ENCODE measurements at regions not wholly inside any gene's neighbourhood (a gene's known extent, or its start where the extent isn't known, plus 50 kb on each side); places are given as distances from the start of the nearest gene placed in this dataset.

DNA sequence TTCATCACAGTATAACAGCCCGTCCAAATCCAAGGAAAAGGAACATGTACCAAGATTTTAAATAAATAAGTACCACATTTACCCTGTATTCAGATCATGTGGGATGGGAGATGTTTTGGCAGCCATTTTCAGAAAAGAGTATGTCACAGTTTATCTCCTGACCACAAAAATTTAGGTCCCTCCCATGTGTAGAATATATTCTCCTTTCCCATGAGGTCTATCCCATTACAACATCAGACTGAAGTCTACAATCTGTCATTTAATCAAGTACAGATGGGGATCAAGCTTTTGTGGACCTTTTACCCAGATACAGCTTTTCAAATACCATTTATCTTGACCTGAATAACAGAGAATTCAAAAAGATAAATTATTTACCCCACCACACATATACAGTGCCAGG is 444.5 kb downstream of the PLOD2 start:
- TF ChIP-seq, protein P1, sequence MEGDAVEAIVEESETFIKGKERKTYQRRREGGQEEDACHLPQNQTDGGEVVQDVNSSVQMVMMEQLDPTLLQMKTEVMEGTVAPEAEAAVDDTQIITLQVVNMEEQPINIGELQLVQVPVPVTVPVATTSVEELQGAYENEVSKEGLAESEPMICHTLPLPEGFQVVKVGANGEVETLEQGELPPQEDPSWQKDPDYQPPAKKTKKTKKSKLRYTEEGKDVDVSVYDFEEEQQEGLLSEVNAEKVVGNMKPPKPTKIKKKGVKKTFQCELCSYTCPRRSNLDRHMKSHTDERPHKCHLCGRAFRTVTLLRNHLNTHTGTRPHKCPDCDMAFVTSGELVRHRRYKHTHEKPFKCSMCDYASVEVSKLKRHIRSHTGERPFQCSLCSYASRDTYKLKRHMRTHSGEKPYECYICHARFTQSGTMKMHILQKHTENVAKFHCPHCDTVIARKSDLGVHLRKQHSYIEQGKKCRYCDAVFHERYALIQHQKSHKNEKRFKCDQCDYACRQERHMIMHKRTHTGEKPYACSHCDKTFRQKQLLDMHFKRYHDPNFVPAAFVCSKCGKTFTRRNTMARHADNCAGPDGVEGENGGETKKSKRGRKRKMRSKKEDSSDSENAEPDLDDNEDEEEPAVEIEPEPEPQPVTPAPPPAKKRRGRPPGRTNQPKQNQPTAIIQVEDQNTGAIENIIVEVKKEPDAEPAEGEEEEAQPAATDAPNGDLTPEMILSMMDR (IDR thresholded peaks at IDR 0.05): no peak
- TF ChIP-seq ZFX (IDR thresholded peaks at IDR 0.05; ENCODE audit: borderline replicate concordance): no peak

All from 22Rv1 (cell line).